ENCODE measurements at regions not wholly inside any gene's neighbourhood (a gene's known extent, or its start where the extent isn't known, plus 50 kb on each side); places are given as distances from the start of the nearest gene placed in this dataset.

- no peaks in the 10 kb centered on the region for H3K36me3 ChIP-seq (ENCODE audit: control insufficient read depth, insufficient read depth, low read length, severe bottlenecking)
- no peak overlapping the region for H3K4me3 ChIP-seq (ENCODE audit: low read length)
- no peaks in the 10 kb centered on the region for H3K4me1 ChIP-seq (ENCODE audit: control insufficient read depth, insufficient read depth, low read length)
- peaks cover 13% of the 10 kb centered on the region for H3K27me3 ChIP-seq (replicated peaks; ENCODE audit: control insufficient read depth, insufficient read depth, low read length)
- no peak overlapping the region for H3K9ac ChIP-seq (ENCODE audit: low read length)
- no peaks in the 10 kb centered on the region for H3K9me3 ChIP-seq (ENCODE audit: control insufficient read depth, low read length)
- DNase-seq (ENCODE audit: low read depth), result no peak
These were observed 249.8 kb upstream of the PPP2R2D start for GRCh38 chr10:131650771-131651673.

GRCh38 chr10:131651674-131652437, 249.0 kb upstream of the PPP2R2D start:
- DNase-seq (ENCODE audit: low read depth), result no peak
- H3K4me3 ChIP-seq (ENCODE audit: low read length), result no peak overlapping the region

GRCh38 chr10:131652438-131653139, 248.2 kb upstream of the PPP2R2D start:
- H3K9ac ChIP-seq (ENCODE audit: low read length), result no peak overlapping the region
- no peak for DNase-seq (ENCODE audit: low read depth)
- H3K27me3 ChIP-seq (replicated peaks; ENCODE audit: control insufficient read depth, insufficient read depth, low read length), result peaks cover 13% of the 10 kb centered on the region
- no peak overlapping the region for H3K4me3 ChIP-seq (ENCODE audit: low read length)
- H3K9me3 ChIP-seq (ENCODE audit: control insufficient read depth, low read length), result no peaks in the 10 kb centered on the region
- no peaks in the 10 kb centered on the region for H3K36me3 ChIP-seq (ENCODE audit: control insufficient read depth, insufficient read depth, low read length, severe bottlenecking)
- H3K4me1 ChIP-seq (ENCODE audit: control insufficient read depth, insufficient read depth, low read length), result no peaks in the 10 kb centered on the region

More at GRCh38 chr10:131651674-131652437, 249.0 kb upstream of the PPP2R2D start:
- Histone ChIP-seq H3K4me1 (ENCODE audit: control insufficient read depth, insufficient read depth, low read length) (no peaks in the 10 kb centered on the region), H3K9me3 (ENCODE audit: control insufficient read depth, low read length) (no peaks in the 10 kb centered on the region), H3K9ac (ENCODE audit: low read length) (no peak overlapping the region), H3K36me3 (ENCODE audit: control insufficient read depth, insufficient read depth, low read length, severe bottlenecking) (no peaks in the 10 kb centered on the region), H3K27me3 (replicated peaks; ENCODE audit: control insufficient read depth, insufficient read depth, low read length) (peaks cover 13% of the 10 kb centered on the region)

GRCh38 chr10:131653140-131653539, 247.7 kb upstream of the PPP2R2D start:
- Histone ChIP-seq H3K4me3 (ENCODE audit: low read length) (no peak overlapping the region), H3K27me3 (replicated peaks; ENCODE audit: control insufficient read depth, insufficient read depth, low read length) (peaks cover 13% of the 10 kb centered on the region), H3K9me3 (ENCODE audit: control insufficient read depth, low read length) (no peaks in the 10 kb centered on the region), H3K36me3 (ENCODE audit: control insufficient read depth, insufficient read depth, low read length, severe bottlenecking) (no peaks in the 10 kb centered on the region), H3K9ac (ENCODE audit: low read length) (no peak overlapping the region), H3K4me1 (ENCODE audit: control insufficient read depth, insufficient read depth, low read length) (no peaks in the 10 kb centered on the region)
- DNase-seq (ENCODE audit: low read depth), result no peak

- no peak for DNase-seq (ENCODE audit: low read depth)
- Histone ChIP-seq H3K4me3 (ENCODE audit: low read length) (no peak overlapping the region), H3K4me1 (ENCODE audit: control insufficient read depth, insufficient read depth, low read length) (no peaks in the 10 kb centered on the region), H3K9ac (ENCODE audit: low read length) (no peak overlapping the region), H3K27me3 (replicated peaks; ENCODE audit: control insufficient read depth, insufficient read depth, low read length) (peaks cover 13% of the 10 kb centered on the region), H3K36me3 (ENCODE audit: control insufficient read depth, insufficient read depth, low read length, severe bottlenecking) (no peaks in the 10 kb centered on the region), H3K9me3 (ENCODE audit: control insufficient read depth, low read length) (no peaks in the 10 kb centered on the region)
These were observed 247.0 kb upstream of the PPP2R2D start for GRCh38 chr10:131653554-131654470.

- Histone ChIP-seq H3K4me1 (ENCODE audit: control insufficient read depth, insufficient read depth, low read length) (no peaks in the 10 kb centered on the region), H3K36me3 (ENCODE audit: control insufficient read depth, insufficient read depth, low read length, severe bottlenecking) (no peaks in the 10 kb centered on the region), H3K4me3 (ENCODE audit: low read length) (no peak overlapping the region), H3K9ac (ENCODE audit: low read length) (no peak overlapping the region), H3K9me3 (ENCODE audit: control insufficient read depth, low read length) (no peaks in the 10 kb centered on the region), H3K27me3 (replicated peaks; ENCODE audit: control insufficient read depth, insufficient read depth, low read length) (peaks cover 13% of the 10 kb centered on the region)
- DNase-seq (ENCODE audit: low read depth), result no peak
These were observed 246.2 kb upstream of the PPP2R2D start for GRCh38 chr10:131654471-131655087.

GRCh38 chr10:131655101-131655849, 245.5 kb upstream of the PPP2R2D start:
- Histone ChIP-seq H3K9me3 (ENCODE audit: control insufficient read depth, low read length) (no peaks in the 10 kb centered on the region), H3K9ac (ENCODE audit: low read length) (no peak overlapping the region), H3K4me1 (ENCODE audit: control insufficient read depth, insufficient read depth, low read length) (no peaks in the 10 kb centered on the region), H3K36me3 (ENCODE audit: control insufficient read depth, insufficient read depth, low read length, severe bottlenecking) (no peaks in the 10 kb centered on the region), H3K27me3 (replicated peaks; ENCODE audit: control insufficient read depth, insufficient read depth, low read length) (peaks cover 13% of the 10 kb centered on the region), H3K4me3 (ENCODE audit: low read length) (no peak overlapping the region)
- no peak for DNase-seq (ENCODE audit: low read depth)

- no peak for DNase-seq (ENCODE audit: low read depth)
- Histone ChIP-seq H3K4me3 (ENCODE audit: low read length) (no peak overlapping the region), H3K27me3 (replicated peaks; ENCODE audit: control insufficient read depth, insufficient read depth, low read length) (peaks cover 13% of the 10 kb centered on the region), H3K36me3 (ENCODE audit: control insufficient read depth, insufficient read depth, low read length, severe bottlenecking) (no peaks in the 10 kb centered on the region), H3K9ac (ENCODE audit: low read length) (no peak overlapping the region), H3K9me3 (ENCODE audit: control insufficient read depth, low read length) (no peaks in the 10 kb centered on the region), H3K4me1 (ENCODE audit: control insufficient read depth, insufficient read depth, low read length) (no peaks in the 10 kb centered on the region)
These were observed 244.8 kb upstream of the PPP2R2D start for GRCh38 chr10:131656009-131656408.

- DNase-seq (ENCODE audit: low read depth), result no peak
- Histone ChIP-seq H3K27me3 (replicated peaks; ENCODE audit: control insufficient read depth, insufficient read depth, low read length) (peaks cover 13% of the 10 kb centered on the region), H3K4me1 (ENCODE audit: control insufficient read depth, insufficient read depth, low read length) (no peaks in the 10 kb centered on the region), H3K4me3 (ENCODE audit: low read length) (no peak overlapping the region), H3K36me3 (ENCODE audit: control insufficient read depth, insufficient read depth, low read length, severe bottlenecking) (no peaks in the 10 kb centered on the region), H3K9ac (ENCODE audit: low read length) (no peak overlapping the region), H3K9me3 (ENCODE audit: control insufficient read depth, low read length) (no peaks in the 10 kb centered on the region)
These were observed 244.4 kb upstream of the PPP2R2D start for GRCh38 chr10:131656431-131656841.

All from adipocyte (in vitro differentiated cells).